Astrocyte (in vitro differentiated cells and primary cell): ENCODE measurements at regions not wholly inside any gene's neighbourhood (a gene's known extent, or its start where the extent isn't known, plus 50 kb on each side); places are given as distances from the start of the nearest gene placed in this dataset.
"Not testable (repeated sequence)": the region's sequence is repeated elsewhere in the genome, so short reads cannot be mapped to it uniquely, and the experiment has no call there.

ENCODE experiments used
- EZH2 ChIP-seq: IDR thresholded peaks from 2 replicates; pipeline ENCODE4 v1.6.1; 2012; ENCODE audit warnings: mild to moderate bottlenecking, low read length, inconsistent platforms; ENCODE audit not compliant: insufficient read depth
- TF ChIP-seq, protein P1 (sequence below): IDR thresholded peaks from 2 replicates; pipeline ENCODE4 v1.5.1; 2011; ENCODE audit warnings: low read depth, mild to moderate bottlenecking, inconsistent platforms, low read length, moderate library complexity; ENCODE audit not compliant: insufficient read depth

- TF ChIP-seq, protein P1, sequence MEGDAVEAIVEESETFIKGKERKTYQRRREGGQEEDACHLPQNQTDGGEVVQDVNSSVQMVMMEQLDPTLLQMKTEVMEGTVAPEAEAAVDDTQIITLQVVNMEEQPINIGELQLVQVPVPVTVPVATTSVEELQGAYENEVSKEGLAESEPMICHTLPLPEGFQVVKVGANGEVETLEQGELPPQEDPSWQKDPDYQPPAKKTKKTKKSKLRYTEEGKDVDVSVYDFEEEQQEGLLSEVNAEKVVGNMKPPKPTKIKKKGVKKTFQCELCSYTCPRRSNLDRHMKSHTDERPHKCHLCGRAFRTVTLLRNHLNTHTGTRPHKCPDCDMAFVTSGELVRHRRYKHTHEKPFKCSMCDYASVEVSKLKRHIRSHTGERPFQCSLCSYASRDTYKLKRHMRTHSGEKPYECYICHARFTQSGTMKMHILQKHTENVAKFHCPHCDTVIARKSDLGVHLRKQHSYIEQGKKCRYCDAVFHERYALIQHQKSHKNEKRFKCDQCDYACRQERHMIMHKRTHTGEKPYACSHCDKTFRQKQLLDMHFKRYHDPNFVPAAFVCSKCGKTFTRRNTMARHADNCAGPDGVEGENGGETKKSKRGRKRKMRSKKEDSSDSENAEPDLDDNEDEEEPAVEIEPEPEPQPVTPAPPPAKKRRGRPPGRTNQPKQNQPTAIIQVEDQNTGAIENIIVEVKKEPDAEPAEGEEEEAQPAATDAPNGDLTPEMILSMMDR: not testable (repeated sequence)
- TF ChIP-seq EZH2: not testable (repeated sequence)
These were observed 63.6 kb upstream of the IQSEC1 start for GRCh38 chr3:13136848-13137247.
